Breast epithelium (tissue), 3 donors: ENCODE measurements at regions not wholly inside any gene's neighbourhood (a gene's known extent, or its start where the extent isn't known, plus 50 kb on each side); places are given as distances from the start of the nearest gene placed in this dataset.

Experiments
- CTCF ChIP-seq, 3 donors: fragments of 450-650 bp; IDR thresholded peaks; one replicate each; pipeline ENCODE4 v1.5.1; 2016 to 2017; ENCODE audit warnings: antibody characterized with exemption in 3 of 3, mild to moderate bottlenecking in 3 of 3, moderate library complexity in 3 of 3
- POLR2A ChIP-seq: fragments of 450-650 bp; IDR thresholded peaks from one replicate; pipeline ENCODE4 v1.6.1; 2016; ENCODE audit warnings: antibody characterized with exemption, mild to moderate bottlenecking, moderate library complexity

- TF ChIP-seq CTCF (IDR thresholded peaks at IDR 0.05) (no peak), POLR2A (no peak)
Measured at GRCh38 chr3:87076946-87077345, 86.0 kb upstream of the VGLL3 start.
